Middle frontal gyrus (tissue), 1 donor: ENCODE measurements at regions not wholly inside any gene's neighbourhood (a gene's known extent, or its start where the extent isn't known, plus 50 kb on each side); places are given as distances from the start of the nearest gene placed in this dataset.
"Not testable (repeated sequence)": the region's sequence is repeated elsewhere in the genome, so short reads cannot be mapped to it uniquely, and the experiment has no call there.

Experiments
- DNase-seq: peaks from one replicate; pipeline ENCODE4 v3.0.0-alpha.2; 2015; ENCODE audit warnings: low spot score; ENCODE audit errors: extremely low spot score

DNA sequence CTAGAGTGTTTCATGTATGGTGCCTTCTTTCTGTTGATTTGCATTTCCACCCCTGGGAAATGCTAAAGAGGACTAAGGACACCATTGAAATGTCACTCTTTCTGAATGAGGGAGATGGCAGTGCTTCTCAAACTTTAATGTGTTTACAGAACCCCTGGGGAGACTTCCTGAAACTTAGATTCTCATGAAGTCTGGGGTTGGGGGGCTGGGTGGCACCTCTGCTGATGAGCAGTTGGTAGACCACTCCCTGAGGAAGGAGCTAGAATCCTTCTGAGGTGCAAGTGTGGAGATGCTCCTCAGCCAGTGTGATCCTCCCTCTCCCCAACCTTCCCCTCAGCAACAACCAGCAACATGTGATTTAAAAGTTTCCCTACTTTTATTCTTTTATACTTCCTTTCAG, 546.8 kb downstream of the LRRC70 start:
- no peak for DNase-seq

GRCh38 chr5:63124266-63124665, 545.6 kb downstream of the LRRC70 start:
- DNase-seq = no peak

- DNase-seq = no peak
These were observed 542.9 kb downstream of the LRRC70 start for GRCh38 chr5:63121471-63121870.

- no peak for DNase-seq
These were observed 539.6 kb downstream of the LRRC70 start for GRCh38 chr5:63118221-63118620.

DNA sequence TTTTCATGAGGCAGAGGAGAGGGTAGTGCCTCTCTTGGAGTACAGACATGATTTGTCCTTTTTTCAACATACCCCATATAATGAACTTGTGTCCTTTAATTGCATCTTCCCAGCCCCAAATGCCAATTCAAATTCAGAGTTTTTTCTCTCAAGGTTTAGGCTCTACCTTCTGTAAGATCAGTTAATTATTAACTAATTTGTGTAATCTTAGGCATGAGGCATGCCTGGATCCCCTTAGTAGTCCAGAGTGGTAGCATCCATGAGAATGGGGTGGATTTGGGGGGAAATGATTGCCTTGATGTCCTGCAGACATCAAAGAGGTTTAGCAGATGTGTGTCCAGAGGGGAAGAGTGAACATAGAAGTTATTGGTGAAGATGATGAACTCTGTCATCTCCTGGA, 533.3 kb downstream of the LRRC70 start:
- no peak for DNase-seq

DNA sequence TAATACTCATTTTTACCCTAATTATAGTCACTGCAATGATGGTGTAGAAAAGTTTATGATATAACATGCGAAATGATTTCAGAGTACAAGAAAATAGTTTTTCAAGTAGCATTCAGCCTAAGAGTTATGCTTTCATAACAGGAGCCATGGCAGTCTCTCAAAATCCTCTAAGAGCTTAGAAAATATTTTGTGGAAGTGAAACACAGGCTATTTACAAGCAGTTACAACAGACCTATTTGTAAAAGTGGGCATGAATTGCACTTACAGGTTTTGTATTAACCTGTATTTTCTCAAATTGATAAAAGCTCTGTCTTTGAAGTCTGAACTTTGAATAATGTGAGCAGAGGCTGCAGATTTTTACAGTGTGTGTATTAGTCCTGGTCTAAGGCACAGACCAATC, 523.3 kb downstream of the LRRC70 start:
- DNase-seq = no peak

DNA sequence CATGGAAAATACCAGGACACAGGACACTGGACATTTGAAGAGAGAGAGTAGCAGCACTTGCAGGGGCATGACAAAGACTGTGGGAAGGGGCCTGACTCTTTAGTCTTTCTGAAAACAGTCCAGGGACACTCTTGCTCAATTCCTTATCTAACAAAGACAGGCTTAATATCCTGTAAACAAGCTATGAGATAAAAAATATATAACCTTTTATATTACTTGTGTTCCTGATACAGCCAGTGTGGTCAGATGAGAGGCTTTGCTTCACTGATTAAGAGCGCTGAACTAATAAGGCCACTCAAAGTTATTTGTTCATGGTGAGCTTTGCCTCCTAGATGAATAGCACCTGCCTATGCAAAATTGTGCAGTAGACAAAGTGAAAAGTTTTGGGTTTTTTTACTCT, 518.7 kb downstream of the LRRC70 start:
- no peak for DNase-seq

GRCh38 chr5:63094730-63095129, 516.1 kb downstream of the LRRC70 start:
- no peak for DNase-seq

- DNase-seq = no peak
These were observed 510.5 kb downstream of the LRRC70 start for GRCh38 chr5:63089147-63089546.

GRCh38 chr5:63085561-63085960, 506.9 kb downstream of the LRRC70 start:
- no peak for DNase-seq

- not testable (repeated sequence) for DNase-seq
These were observed 505.1 kb downstream of the LRRC70 start for GRCh38 chr5:63083689-63084088.

- no peak for DNase-seq
These were observed 502.8 kb downstream of the LRRC70 start for GRCh38 chr5:63081402-63081801.

DNA sequence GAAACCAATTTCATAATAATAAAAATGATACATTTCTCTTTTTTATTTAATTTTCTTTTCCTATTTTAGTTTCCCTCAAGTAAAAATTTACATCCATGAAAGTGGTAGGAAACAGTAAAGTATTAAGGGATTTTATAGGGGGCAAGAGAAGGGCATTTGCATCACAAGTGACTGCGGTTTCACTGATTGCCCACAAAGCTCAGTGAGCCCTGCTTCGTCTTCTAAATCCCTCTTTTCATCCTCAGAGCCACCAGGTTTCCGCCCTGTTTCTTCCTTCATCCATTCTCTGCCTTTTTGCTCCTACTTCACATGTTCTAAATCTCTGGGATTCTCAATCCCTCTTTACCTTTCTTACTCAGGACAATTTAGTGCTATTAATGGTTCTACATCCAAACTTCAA, 491.4 kb downstream of the LRRC70 start:
- no peak for DNase-seq

- no peak for DNase-seq
These were observed 476.8 kb downstream of the LRRC70 start for GRCh38 chr5:63055421-63055820.

- no peak for DNase-seq
These were observed 474.5 kb downstream of the LRRC70 start for GRCh38 chr5:63053019-63053638.

GRCh38 chr5:63050916-63051315, 472.3 kb downstream of the LRRC70 start:
- no peak for DNase-seq

- DNase-seq = no peak
These were observed 471.3 kb downstream of the LRRC70 start for GRCh38 chr5:63049935-63050334.

- no peak for DNase-seq
These were observed 465.2 kb downstream of the LRRC70 start for GRCh38 chr5:63043792-63044191.

- no peak for DNase-seq
These were observed 453.7 kb downstream of the LRRC70 start for GRCh38 chr5:63032343-63032742.

DNA sequence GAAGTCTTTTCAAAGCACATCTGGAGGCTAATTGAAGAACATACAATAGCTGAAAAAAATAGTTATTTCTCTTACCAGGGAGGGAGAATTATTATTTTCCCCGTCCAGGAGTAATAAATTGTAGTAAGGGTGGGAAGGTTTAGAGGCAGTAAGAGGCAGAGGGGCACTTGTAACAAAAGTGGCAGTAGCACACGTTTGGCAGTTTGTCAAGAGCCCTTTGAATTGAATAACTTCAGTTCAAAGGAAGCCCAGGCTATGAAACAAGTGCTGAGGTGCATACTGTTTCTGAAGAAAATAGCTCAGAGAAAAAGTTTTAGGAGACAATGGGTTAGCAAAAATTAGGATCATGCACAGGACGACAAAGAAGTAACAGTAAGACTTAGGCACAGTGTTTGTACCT, 451.3 kb downstream of the LRRC70 start:
- DNase-seq = no peak

- no peak for DNase-seq
These were observed 447.1 kb downstream of the LRRC70 start for GRCh38 chr5:63025679-63026078.

DNA sequence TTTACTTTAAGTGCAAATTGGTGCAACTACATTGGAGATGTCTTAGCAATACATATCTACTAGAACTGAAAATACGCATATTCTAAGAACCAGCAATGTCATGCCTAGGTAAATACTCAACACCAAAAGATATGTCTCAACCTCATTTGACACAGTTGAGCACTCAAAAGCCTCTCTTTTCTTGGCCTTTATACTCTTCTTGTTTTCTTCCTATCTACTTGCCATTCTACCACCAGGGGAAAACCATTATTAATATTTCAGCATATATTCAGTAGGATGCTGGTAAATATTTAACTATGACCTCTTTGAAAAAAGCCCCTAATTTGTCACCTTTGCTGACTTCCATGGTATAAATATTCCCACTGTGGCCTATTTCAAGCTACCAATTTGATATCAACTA, 443.8 kb downstream of the LRRC70 start:
- DNase-seq = no peak

GRCh38 chr5:63011158-63011557, 432.5 kb downstream of the LRRC70 start:
- no peak for DNase-seq

DNA sequence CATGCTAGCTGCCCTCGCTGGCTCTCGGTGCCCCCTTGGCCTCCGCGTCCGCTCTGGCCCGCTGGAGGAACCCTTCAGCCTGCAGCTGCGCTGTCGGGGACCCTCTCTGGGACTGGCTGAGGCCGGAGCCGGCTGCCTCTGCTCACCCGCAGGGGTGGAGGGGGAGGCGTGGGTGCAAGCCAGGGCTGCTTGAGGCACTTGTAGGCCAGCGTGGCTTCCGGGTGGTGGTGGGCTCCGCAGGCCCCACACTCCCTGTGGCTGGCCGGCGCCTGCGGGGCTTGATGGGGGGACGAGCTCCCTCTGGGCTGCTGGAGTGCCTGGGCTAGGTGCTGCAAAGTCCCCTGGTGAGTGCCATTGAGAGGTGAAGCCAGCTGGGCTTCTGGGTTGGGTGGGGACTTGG, 429.6 kb downstream of the LRRC70 start:
- DNase-seq = no peak
